HepG2 (cell line): ENCODE measurements at regions not wholly inside any gene's neighbourhood (a gene's known extent, or its start where the extent isn't known, plus 50 kb on each side); places are given as distances from the start of the nearest gene placed in this dataset.

ENCODE experiments used
- ADNP ChIP-seq: sonication (generic); formaldehyde crosslinking; IDR thresholded peaks from 2 replicates; pipeline ENCODE4 v1.4.0; 2020; ENCODE audit warnings: missing genetic modification reagents
- ELF3 ChIP-seq: IDR thresholded peaks from 2 replicates; pipeline ENCODE4 v1.6.1; 2016; ENCODE audit warnings: missing genetic modification reagents, missing compliant biosample characterization
- KDM2A ChIP-seq: sonication (generic); formaldehyde crosslinking; IDR thresholded peaks from 2 replicates; pipeline ENCODE4 v1.4.0; 2020; ENCODE audit warnings: low read depth, missing genetic modification reagents, borderline replicate concordance
- POLR2AphosphoS5 ChIP-seq: IDR thresholded peaks from 2 replicates; pipeline ENCODE4 v1.6.1; 2012; ENCODE audit warnings: low read depth, low read length
- RERE ChIP-seq: IDR thresholded peaks from 2 replicates; pipeline ENCODE4 v1.6.1; 2016; ENCODE audit warnings: low read depth, missing genetic modification reagents, missing compliant biosample characterization
- TBX2 ChIP-seq: sonication (generic); formaldehyde crosslinking; IDR thresholded peaks from 2 replicates; pipeline ENCODE4 v1.5.0; 2020; ENCODE audit warnings: missing genetic modification reagents, mild to moderate bottlenecking, borderline replicate concordance
- TF ChIP-seq, protein P1 (sequence below): sonication (generic); formaldehyde crosslinking; IDR thresholded peaks from 2 replicates; pipeline ENCODE4 v1.5.1; 2020; ENCODE audit warnings: mild to moderate bottlenecking, missing genetic modification reagents, borderline replicate concordance
- TF ChIP-seq, protein P2 (sequence below): sonication (generic); formaldehyde crosslinking; IDR thresholded peaks from 2 replicates; pipeline ENCODE4 v1.5.0; 2020; ENCODE audit warnings: missing genetic modification reagents
- TF ChIP-seq, protein P3 (sequence below): sonication (generic); formaldehyde crosslinking; IDR thresholded peaks from 2 replicates; pipeline ENCODE4 v1.8.1; 2023; ENCODE audit warnings: mild to moderate bottlenecking, missing genetic modification reagents
- TF ChIP-seq, protein P4 (sequence below): sonication (generic); formaldehyde crosslinking; IDR thresholded peaks from 2 replicates; pipeline ENCODE4 v1.9.0; 2021; ENCODE audit warnings: mild to moderate bottlenecking, missing genetic modification reagents
- TF ChIP-seq, protein P5 (sequence below): sonication (generic); formaldehyde crosslinking; IDR thresholded peaks from 2 replicates; pipeline ENCODE4 v1.8.0; 2022; ENCODE audit warnings: mild to moderate bottlenecking, missing genetic modification reagents; ENCODE audit not compliant: insufficient replicate concordance

DNA sequence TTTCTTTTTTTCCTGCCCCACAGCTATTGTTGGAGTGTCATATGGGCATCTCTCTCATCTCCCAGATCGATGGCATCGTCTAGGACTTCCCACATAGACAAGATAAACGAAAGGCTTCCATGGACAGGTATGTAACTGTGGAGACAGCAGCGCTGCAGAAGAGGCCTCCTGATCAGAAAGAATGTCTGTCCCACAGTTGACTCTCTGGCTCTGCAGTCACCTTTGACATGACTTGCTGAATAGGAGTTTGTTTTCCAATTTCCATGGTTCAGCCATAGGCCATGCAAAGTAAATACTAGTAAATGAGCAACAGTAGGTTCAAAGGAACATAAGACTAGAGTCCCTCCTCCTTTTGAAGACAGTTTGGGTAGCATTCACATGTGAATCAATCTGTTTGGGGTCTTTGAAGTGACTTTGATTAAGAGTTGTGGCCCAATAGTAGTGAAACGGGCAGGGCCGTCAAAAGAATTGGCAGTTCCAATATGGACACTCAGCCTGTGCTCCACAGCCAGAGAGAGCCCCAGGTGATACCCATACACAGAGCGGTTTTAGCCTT is 134.7 kb upstream of the IFNGR1 start (continued):
- TF ChIP-seq, protein P1, sequence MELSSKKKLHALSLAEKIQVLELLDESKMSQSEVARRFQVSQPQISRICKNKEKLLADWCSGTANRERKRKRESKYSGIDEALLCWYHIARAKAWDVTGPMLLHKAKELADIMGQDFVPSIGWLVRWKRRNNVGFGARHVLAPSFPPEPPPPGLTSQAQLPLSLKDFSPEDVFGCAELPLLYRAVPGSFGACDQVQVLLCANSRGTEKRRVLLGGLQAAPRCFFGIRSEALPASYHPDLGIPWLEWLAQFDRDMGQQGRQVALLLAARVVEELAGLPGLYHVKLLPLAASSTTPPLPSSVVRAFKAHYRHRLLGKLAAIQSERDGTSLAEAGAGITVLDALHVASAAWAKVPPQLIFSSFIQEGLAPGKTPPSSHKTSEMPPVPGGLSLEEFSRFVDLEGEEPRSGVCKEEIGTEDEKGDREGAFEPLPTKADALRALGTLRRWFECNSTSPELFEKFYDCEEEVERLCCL (CRISPR knock-in tag), result no peak
- TF ChIP-seq TBX2 (CRISPR knock-in tag) (peak; percentile 99), ADNP (CRISPR knock-in tag) (no peak), ELF3 (CRISPR knock-in tag) (peak; percentile 94), RERE (CRISPR knock-in tag) (peak; percentile 97), KDM2A (CRISPR knock-in tag) (peak; percentile 77), POLR2AphosphoS5 (peak; percentile 52)
- TF ChIP-seq, protein P2, sequence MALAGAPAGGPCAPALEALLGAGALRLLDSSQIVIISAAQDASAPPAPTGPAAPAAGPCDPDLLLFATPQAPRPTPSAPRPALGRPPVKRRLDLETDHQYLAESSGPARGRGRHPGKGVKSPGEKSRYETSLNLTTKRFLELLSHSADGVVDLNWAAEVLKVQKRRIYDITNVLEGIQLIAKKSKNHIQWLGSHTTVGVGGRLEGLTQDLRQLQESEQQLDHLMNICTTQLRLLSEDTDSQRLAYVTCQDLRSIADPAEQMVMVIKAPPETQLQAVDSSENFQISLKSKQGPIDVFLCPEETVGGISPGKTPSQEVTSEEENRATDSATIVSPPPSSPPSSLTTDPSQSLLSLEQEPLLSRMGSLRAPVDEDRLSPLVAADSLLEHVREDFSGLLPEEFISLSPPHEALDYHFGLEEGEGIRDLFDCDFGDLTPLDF (CRISPR knock-in tag), result no peak
- TF ChIP-seq, protein P3, sequence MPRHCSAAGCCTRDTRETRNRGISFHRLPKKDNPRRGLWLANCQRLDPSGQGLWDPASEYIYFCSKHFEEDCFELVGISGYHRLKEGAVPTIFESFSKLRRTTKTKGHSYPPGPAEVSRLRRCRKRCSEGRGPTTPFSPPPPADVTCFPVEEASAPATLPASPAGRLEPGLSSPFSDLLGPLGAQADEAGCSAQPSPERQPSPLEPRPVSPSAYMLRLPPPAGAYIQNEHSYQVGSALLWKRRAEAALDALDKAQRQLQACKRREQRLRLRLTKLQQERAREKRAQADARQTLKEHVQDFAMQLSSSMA (CRISPR knock-in tag), result 0 out of 2 replicates have a peak, but pooled peaks have one; percentile 54
- TF ChIP-seq, protein P4, sequence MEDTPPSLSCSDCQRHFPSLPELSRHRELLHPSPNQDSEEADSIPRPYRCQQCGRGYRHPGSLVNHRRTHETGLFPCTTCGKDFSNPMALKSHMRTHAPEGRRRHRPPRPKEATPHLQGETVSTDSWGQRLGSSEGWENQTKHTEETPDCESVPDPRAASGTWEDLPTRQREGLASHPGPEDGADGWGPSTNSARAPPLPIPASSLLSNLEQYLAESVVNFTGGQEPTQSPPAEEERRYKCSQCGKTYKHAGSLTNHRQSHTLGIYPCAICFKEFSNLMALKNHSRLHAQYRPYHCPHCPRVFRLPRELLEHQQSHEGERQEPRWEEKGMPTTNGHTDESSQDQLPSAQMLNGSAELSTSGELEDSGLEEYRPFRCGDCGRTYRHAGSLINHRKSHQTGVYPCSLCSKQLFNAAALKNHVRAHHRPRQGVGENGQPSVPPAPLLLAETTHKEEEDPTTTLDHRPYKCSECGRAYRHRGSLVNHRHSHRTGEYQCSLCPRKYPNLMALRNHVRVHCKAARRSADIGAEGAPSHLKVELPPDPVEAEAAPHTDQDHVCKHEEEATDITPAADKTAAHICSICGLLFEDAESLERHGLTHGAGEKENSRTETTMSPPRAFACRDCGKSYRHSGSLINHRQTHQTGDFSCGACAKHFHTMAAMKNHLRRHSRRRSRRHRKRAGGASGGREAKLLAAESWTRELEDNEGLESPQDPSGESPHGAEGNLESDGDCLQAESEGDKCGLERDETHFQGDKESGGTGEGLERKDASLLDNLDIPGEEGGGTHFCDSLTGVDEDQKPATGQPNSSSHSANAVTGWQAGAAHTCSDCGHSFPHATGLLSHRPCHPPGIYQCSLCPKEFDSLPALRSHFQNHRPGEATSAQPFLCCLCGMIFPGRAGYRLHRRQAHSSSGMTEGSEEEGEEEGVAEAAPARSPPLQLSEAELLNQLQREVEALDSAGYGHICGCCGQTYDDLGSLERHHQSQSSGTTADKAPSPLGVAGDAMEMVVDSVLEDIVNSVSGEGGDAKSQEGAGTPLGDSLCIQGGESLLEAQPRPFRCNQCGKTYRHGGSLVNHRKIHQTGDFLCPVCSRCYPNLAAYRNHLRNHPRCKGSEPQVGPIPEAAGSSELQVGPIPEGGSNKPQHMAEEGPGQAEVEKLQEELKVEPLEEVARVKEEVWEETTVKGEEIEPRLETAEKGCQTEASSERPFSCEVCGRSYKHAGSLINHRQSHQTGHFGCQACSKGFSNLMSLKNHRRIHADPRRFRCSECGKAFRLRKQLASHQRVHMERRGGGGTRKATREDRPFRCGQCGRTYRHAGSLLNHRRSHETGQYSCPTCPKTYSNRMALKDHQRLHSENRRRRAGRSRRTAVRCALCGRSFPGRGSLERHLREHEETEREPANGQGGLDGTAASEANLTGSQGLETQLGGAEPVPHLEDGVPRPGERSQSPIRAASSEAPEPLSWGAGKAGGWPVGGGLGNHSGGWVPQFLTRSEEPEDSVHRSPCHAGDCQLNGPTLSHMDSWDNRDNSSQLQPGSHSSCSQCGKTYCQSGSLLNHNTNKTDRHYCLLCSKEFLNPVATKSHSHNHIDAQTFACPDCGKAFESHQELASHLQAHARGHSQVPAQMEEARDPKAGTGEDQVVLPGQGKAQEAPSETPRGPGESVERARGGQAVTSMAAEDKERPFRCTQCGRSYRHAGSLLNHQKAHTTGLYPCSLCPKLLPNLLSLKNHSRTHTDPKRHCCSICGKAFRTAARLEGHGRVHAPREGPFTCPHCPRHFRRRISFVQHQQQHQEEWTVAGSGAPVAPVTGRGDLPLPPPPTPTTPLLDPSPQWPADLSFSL (CRISPR knock-in tag), result peak; percentile 73; the same call in 1 of the 2 replicates
- TF ChIP-seq, protein P5, sequence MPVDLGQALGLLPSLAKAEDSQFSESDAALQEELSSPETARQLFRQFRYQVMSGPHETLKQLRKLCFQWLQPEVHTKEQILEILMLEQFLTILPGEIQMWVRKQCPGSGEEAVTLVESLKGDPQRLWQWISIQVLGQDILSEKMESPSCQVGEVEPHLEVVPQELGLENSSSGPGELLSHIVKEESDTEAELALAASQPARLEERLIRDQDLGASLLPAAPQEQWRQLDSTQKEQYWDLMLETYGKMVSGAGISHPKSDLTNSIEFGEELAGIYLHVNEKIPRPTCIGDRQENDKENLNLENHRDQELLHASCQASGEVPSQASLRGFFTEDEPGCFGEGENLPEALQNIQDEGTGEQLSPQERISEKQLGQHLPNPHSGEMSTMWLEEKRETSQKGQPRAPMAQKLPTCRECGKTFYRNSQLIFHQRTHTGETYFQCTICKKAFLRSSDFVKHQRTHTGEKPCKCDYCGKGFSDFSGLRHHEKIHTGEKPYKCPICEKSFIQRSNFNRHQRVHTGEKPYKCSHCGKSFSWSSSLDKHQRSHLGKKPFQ (CRISPR knock-in tag), result peak; percentile 76
